WI38 (cell line): ENCODE measurements at regions not wholly inside any gene's neighbourhood (a gene's known extent, or its start where the extent isn't known, plus 50 kb on each side); places are given as distances from the start of the nearest gene placed in this dataset.

Experiments
- H3K4me3 ChIP-seq: 2 replicates; pipeline ENCODE4 v1.5.1; 2011; ENCODE audit warnings: low read depth, mild to moderate bottlenecking, control low read depth, low read length
- TF ChIP-seq, protein P1 (sequence below): IDR thresholded peaks from 2 replicates; pipeline ENCODE4 v1.5.1; 2012; ENCODE audit warnings: low read depth, mild to moderate bottlenecking, control low read depth, low read length

DNA sequence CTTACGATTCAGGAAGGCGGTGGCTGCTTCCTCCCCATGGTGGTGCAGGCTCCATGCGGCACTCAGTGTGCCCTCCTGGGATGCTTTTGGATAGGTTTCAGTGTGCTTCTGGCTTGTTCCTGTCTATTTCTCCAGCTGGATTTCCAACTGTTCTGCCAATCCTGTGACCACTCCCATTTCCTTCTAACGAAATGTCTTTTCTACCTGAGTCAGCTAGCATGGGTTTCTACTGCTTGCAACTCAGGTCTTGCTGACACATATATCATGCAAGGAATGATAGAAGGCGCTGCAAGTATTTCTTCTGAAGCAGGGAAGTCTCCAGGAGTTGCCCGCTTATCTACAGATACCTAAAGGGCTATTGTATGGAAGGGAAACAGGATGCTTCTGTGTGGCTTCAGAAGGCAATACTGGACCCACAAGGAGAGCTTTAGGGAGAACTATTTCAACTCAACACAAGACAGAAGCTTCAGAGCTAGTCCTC is 244.4 kb downstream of the OPA1 start:
- TF ChIP-seq, protein P1, sequence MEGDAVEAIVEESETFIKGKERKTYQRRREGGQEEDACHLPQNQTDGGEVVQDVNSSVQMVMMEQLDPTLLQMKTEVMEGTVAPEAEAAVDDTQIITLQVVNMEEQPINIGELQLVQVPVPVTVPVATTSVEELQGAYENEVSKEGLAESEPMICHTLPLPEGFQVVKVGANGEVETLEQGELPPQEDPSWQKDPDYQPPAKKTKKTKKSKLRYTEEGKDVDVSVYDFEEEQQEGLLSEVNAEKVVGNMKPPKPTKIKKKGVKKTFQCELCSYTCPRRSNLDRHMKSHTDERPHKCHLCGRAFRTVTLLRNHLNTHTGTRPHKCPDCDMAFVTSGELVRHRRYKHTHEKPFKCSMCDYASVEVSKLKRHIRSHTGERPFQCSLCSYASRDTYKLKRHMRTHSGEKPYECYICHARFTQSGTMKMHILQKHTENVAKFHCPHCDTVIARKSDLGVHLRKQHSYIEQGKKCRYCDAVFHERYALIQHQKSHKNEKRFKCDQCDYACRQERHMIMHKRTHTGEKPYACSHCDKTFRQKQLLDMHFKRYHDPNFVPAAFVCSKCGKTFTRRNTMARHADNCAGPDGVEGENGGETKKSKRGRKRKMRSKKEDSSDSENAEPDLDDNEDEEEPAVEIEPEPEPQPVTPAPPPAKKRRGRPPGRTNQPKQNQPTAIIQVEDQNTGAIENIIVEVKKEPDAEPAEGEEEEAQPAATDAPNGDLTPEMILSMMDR, result no peak
- H3K4me3 ChIP-seq, result no peak overlapping the region

DNA sequence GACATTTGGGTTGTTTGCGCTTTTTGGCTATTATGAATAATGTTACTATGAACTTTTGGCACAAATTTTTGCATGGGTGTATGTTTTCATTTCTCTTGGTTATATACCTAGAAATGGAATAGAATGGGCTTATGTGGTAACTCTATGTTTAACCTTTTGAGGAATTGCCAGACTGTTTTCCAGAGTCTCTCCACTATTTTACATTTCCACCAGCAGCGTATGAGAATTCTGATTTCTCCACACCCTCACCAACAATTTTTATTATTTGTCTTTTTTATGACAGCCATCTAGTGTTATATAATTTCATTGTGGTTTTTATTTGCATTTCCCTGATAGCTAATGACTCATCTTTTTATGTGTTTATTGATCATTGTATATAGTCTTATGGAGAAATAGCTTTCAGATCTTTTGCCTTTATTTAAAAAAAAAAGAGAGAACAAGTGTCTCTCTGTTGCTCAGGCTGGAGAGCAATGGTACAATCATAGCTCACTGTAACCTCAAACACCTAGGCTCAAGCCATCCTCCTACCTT is 247.2 kb downstream of the OPA1 start:
- H3K4me3 ChIP-seq, result no peak overlapping the region
- TF ChIP-seq, protein P1, result no peak

DNA sequence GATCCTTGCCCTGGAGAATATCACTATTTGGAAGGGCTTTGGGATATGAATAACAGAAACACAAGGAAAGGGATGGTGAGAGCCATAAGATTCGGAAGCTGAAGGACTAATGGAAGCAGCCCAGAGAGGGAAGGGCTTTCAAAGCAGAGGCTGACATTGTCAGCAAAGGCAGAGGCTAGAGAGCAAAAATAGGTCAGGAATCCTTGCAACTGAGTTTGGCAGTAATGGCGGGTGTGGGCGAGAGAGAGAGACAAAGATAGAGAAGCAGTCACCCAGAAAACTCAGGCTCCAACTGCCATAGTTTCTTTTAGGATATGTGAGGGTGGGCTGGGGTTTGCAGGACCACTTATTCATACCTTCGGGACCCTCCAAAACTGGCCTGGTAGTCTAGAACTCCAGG is 248.6 kb downstream of the OPA1 start:
- TF ChIP-seq, protein P1, result no peak
- H3K4me3 ChIP-seq, result no peak overlapping the region

DNA sequence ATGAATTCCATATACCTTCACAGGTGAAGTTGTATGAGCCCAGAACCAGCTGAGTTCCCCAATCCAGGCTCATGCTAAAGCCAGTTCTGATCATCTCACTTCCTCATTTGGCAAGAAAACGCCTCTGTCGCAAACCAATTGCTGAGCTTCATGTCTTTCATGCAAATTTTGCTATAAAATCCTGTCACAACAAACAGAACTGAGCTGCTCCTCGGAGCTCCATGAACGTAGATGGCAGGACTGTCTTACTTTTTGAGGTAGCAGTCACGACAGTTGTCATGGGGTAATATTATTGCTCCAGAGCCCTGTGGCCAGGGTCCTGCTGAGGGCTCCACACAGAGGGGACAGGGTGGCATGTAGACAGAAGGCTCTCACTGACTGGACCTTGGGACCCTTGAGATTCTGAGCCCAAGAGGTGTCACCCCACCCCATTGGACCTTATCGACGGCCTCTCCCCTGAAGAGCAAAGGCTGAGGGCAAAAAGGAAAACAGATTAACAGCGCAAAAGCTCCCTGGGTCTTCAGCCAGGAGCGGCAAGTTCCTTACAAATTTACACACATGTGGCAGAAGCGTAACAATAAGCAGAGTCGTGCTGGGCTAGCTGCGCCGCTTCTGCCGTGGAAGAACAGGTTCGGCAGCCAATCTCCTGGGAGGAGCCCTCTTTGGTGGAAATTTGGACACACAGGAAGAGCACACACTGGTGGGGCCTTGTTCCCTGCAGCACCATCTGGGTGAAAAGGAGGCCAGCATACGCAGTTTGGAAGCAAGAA is 249.2 kb downstream of the OPA1 start:
- no peak overlapping the region for H3K4me3 ChIP-seq
- TF ChIP-seq, protein P1, result no peak

DNA sequence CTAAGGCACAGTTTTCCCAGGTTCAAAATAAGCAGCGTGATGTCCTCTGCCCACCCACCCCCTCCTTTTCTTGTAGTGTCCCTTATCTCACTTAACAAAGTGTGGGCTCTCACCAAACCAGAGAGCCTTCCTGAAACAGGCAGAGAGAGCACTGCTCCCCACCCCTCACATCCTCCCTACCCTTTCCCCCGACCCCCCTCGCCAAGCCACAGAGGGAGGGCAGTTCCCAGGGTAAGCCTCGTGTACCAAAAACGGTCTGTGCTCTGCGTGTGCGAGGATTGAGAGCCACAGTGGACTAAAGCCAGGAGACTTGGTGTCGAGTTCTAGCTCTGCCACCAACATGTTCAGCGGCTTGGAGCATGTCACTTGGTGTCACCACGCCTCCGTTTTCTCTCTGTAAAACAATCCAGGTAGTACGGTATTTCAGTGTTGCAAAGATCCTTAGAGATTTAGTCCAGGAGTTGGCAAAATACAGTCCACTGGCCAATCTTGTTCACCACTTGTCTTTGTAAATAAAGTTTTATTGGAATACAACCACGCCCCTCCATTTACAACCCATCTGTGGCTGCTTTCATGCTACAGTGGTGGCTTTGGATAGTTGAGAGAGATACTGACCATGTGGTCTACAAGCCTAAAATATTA is 249.9 kb downstream of the OPA1 start:
- TF ChIP-seq, protein P1, result no peak
- no peak overlapping the region for H3K4me3 ChIP-seq

DNA sequence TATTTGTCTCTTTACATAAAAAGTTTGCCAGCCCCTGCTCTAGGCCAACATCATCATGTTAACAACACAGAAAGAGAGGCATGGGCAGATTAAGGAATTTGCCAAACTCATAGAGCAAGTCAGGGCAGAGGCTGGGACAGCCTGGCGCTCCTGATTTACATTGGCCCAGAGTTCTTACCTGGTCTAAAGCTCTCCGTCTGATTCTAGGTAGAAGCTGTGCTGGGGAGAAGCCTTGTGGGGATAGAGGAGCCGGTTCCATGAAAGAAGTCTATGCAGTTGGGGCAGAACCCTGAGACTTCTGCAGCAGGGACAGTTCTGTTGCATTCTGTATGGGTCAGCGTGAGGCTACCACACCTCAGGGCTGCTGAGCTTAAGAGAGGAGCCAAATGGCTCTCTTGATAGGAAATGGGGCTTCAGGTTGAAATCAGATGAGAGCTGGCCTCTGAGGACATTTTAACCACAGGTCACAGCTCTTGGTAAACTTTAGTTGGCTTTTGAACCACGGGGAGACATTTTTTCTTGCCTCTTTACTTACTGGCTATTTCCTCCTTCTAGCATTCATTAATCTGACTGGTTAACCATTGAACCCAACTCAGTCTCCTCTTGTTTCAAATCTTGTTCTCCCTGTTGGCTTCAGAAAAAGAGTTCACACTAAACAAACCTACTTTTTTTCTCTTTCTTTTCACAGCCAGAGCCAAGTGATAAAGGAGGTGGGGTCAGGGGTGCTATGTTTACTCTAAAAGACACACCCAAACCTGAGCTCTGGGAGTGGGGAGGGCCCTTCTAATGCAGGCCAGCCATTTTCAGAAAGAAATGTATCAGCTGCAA is 250.7 kb downstream of the OPA1 start:
- H3K4me3 ChIP-seq, result no peak overlapping the region

More for the DNA sequence above, 250.7 kb downstream of the OPA1 start:
- TF ChIP-seq, protein P1, result no peak
